HEK293 (cell line): ENCODE measurements at regions not wholly inside any gene's neighbourhood (a gene's known extent, or its start where the extent isn't known, plus 50 kb on each side); places are given as distances from the start of the nearest gene placed in this dataset.

Source experiments
- CTCF ChIA-PET: fragments of 350-600 bp; formaldehyde crosslinking; extraction: SDS; loops from one replicate; lab custom pipeline; 2021; ENCODE audit warnings: antibody characterized with exemption; lab: Yijun Ruan, JAX
- POLR2A ChIA-PET: fragments of 300-600 bp; formaldehyde crosslinking; extraction: SDS; loops from one replicate; lab custom pipeline; 2020; ENCODE audit warnings: antibody characterized with exemption, inconsistent platforms; lab: Yijun Ruan, JAX
- H3K27ac ChIP-seq: fragments of 200-500 bp; sonication (Bioruptor generic); 2 replicates; pipeline ENCODE4 v1.5.1; 2014; ENCODE audit warnings: low read depth, low read length, control low read depth, inconsistent platforms; ENCODE audit errors: extremely low read depth
- H3K36me3 ChIP-seq, 2 experiments: fragments of 200-500 bp in 1 of 2; sonication (Bioruptor generic) in 1 of 2; 1 replicate in 1 of 2; 2 replicates in 1 of 2; pipeline ENCODE4 v1.5.1; 2014 to 2017; ENCODE audit warnings: inconsistent platforms in 2 of 2, low read length in 2 of 2; ENCODE audit not compliant: control insufficient read depth in 2 of 2, insufficient read depth in 1 of 2
- H3K4me1 ChIP-seq: fragments of 200-500 bp; sonication (Bioruptor generic); 2 replicates; pipeline ENCODE4 v1.5.1; 2014; ENCODE audit warnings: mild to moderate bottlenecking, low read length, inconsistent platforms; ENCODE audit not compliant: control insufficient read depth, insufficient read depth
- H3K4me3 ChIP-seq: 2 replicates; pipeline ENCODE4 v1.5.1; 2011; ENCODE audit warnings: low read depth, mild to moderate bottlenecking, control low read depth, low read length, moderate library complexity
- H3K9me3 ChIP-seq: fragments of 200-500 bp; sonication (Bioruptor generic); 2 replicates; pipeline ENCODE4 v1.5.1; 2014; ENCODE audit warnings: low read depth, low read length, inconsistent platforms; ENCODE audit not compliant: control insufficient read depth, insufficient read depth
- GFI1B ChIP-seq: fragments of 450-650 bp; formaldehyde crosslinking; IDR thresholded peaks from 2 replicates; pipeline ENCODE4 v1.5.1; 2016; ENCODE audit warnings: missing biosample characterization, missing genetic modification characterization
- GLI2 ChIP-seq: fragments of 450-650 bp; formaldehyde crosslinking; IDR thresholded peaks from 2 replicates; pipeline ENCODE4; 2017; ENCODE audit warnings: missing biosample characterization, missing genetic modification characterization, low read depth, borderline replicate concordance
- KLF1 ChIP-seq: fragments of 450-650 bp; formaldehyde crosslinking; IDR thresholded peaks from 2 replicates; pipeline ENCODE4 v1.5.1; 2016; ENCODE audit warnings: missing biosample characterization, missing genetic modification characterization
- KLF17 ChIP-seq: fragments of 450-650 bp; formaldehyde crosslinking; IDR thresholded peaks from 2 replicates; pipeline ENCODE4 v1.5.1; 2016; ENCODE audit warnings: missing biosample characterization, missing genetic modification characterization
- MZF1 ChIP-seq: fragments of 450-650 bp; formaldehyde crosslinking; IDR thresholded peaks from 2 replicates; pipeline ENCODE4 v1.5.1; 2017; ENCODE audit warnings: missing biosample characterization, missing genetic modification characterization, borderline replicate concordance
- PBX3 ChIP-seq: sonication (generic); formaldehyde crosslinking; IDR thresholded peaks from 2 replicates; pipeline ENCODE4 v1.8.1; 2022; ENCODE audit warnings: mild to moderate bottlenecking, moderate library complexity, missing genetic modification reagents
- SCRT2 ChIP-seq: fragments of 450-650 bp; formaldehyde crosslinking; IDR thresholded peaks from 2 replicates; pipeline ENCODE4 v1.5.1; 2016; ENCODE audit warnings: missing biosample characterization, missing genetic modification characterization
- SETDB1 ChIP-seq: IDR thresholded peaks from one replicate; pipeline ENCODE4 v1.6.1; 2017; ENCODE audit warnings: mild to moderate bottlenecking, low read length, moderate library complexity, mixed read lengths; ENCODE audit not compliant: insufficient read length
- ZFP37 ChIP-seq: fragments of 450-650 bp; formaldehyde crosslinking; IDR thresholded peaks from 2 replicates; pipeline ENCODE4 v1.5.1; 2016; ENCODE audit warnings: missing biosample characterization, missing genetic modification characterization
- ZFP69B ChIP-seq: fragments of 450-650 bp; formaldehyde crosslinking; IDR thresholded peaks from 2 replicates; pipeline ENCODE4 v1.5.1; 2016; ENCODE audit warnings: missing biosample characterization, missing genetic modification characterization
- ZIC2 ChIP-seq: fragments of 450-650 bp; formaldehyde crosslinking; IDR thresholded peaks from 2 replicates; pipeline ENCODE4 v1.5.1; 2016; ENCODE audit warnings: missing biosample characterization, missing genetic modification characterization
- ZNF132 ChIP-seq: fragments of 450-650 bp; formaldehyde crosslinking; IDR thresholded peaks from 2 replicates; pipeline ENCODE4 v1.5.1; 2017; ENCODE audit warnings: missing biosample characterization, missing genetic modification characterization, borderline replicate concordance
- ZNF146 ChIP-seq: fragments of 450-650 bp; formaldehyde crosslinking; IDR thresholded peaks from 2 replicates; pipeline ENCODE4 v1.5.1; 2016; ENCODE audit warnings: missing biosample characterization, missing genetic modification characterization
- ZNF169 ChIP-seq: fragments of 450-650 bp; formaldehyde crosslinking; IDR thresholded peaks from 2 replicates; pipeline ENCODE4 v1.5.1; 2016; ENCODE audit warnings: missing biosample characterization, missing genetic modification characterization
- ZNF18 ChIP-seq: fragments of 450-650 bp; formaldehyde crosslinking; IDR thresholded peaks from 2 replicates; pipeline ENCODE4 v1.5.1; 2016; ENCODE audit warnings: missing biosample characterization, missing genetic modification characterization
- ZNF366 ChIP-seq: fragments of 450-650 bp; formaldehyde crosslinking; conservative IDR thresholded peaks from 2 replicates; pipeline ENCODE4 v1.5.1; 2016; ENCODE audit warnings: missing biosample characterization, missing genetic modification characterization
- ZNF37A ChIP-seq: fragments of 450-650 bp; IDR thresholded peaks from 2 replicates; pipeline ENCODE4 v1.5.1; 2018; ENCODE audit warnings: missing biosample characterization, missing genetic modification characterization
- ZNF391 ChIP-seq: fragments of 450-650 bp; formaldehyde crosslinking; IDR thresholded peaks from 2 replicates; pipeline ENCODE4 v1.5.1; 2016; ENCODE audit warnings: low read depth, missing biosample characterization, missing genetic modification characterization, borderline replicate concordance
- ZNF521 ChIP-seq: fragments of 450-650 bp; formaldehyde crosslinking; IDR thresholded peaks from 2 replicates; pipeline ENCODE4 v1.5.1; 2017; ENCODE audit warnings: missing biosample characterization, mild to moderate bottlenecking, missing genetic modification characterization
- ZNF560 ChIP-seq: fragments of 450-650 bp; formaldehyde crosslinking; IDR thresholded peaks from 2 replicates; pipeline ENCODE4 v1.5.1; 2017; ENCODE audit warnings: missing biosample characterization, missing genetic modification characterization, borderline replicate concordance
- ZNF571 ChIP-seq: fragments of 450-650 bp; formaldehyde crosslinking; IDR thresholded peaks from 2 replicates; pipeline ENCODE4 v1.5.0; 2017; ENCODE audit warnings: missing biosample characterization, missing genetic modification characterization
- ZNF610 ChIP-seq: fragments of 450-650 bp; formaldehyde crosslinking; IDR thresholded peaks from 2 replicates; pipeline ENCODE4 v1.5.1; 2016; ENCODE audit warnings: missing biosample characterization, missing genetic modification characterization, borderline replicate concordance
- ZNF621 ChIP-seq: fragments of 450-650 bp; formaldehyde crosslinking; IDR thresholded peaks from 2 replicates; pipeline ENCODE4 v1.5.1; 2017; ENCODE audit warnings: missing biosample characterization, missing genetic modification characterization
- ZNF664 ChIP-seq: fragments of 450-650 bp; formaldehyde crosslinking; IDR thresholded peaks from 2 replicates; pipeline ENCODE4 v1.5.1; 2016; ENCODE audit warnings: missing biosample characterization, missing genetic modification characterization
- ZSCAN4 ChIP-seq: fragments of 450-650 bp; formaldehyde crosslinking; IDR thresholded peaks from 2 replicates; pipeline ENCODE4 v1.5.1; 2017; ENCODE audit warnings: missing biosample characterization, missing genetic modification characterization
- TF ChIP-seq, protein P1 (sequence below): fragments of 450-650 bp; formaldehyde crosslinking; IDR thresholded peaks from 2 replicates; pipeline ENCODE4 v1.5.1; 2017; ENCODE audit warnings: missing biosample characterization, missing genetic modification characterization

DNA sequence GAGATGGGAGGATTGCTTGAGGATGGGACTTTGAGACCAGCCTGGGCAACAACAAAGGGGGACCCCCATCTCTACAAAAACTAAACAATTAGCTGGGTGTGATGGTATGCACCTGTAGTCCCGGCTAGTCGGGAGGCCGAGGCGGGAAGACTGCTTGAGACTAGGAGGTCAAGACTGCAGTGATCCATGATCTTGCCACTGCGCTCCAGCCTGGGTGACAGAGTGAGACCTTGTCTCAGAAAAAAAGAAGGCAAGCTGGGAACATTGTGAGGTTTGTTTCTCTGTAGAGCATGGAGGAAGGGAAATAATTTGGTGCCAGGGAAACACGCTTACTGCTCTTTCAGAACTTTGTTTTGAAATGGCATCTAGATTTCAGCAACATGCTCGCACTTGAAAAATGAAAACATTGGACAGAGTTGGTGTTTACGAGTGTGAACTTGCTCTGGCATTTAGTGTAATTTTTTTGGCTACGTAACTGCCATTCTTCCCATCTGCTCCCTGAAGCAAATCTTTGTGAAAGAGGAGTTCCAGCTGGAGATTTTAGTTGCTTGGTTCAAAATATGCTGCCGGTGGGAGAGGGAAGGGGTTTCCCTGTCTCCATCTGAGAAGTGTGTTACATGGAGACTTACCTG is 125.6 kb upstream of the DLX2 start:
- Histone ChIP-seq H3K36me3 (no peaks in the 10 kb centered on the region), H3K27ac (no peak overlapping the region)
- TF ChIP-seq ZNF664 (tag by site-specific recombination) (no peak), ZNF560 (no peak), ZNF621 (tag by site-specific recombination) (no peak), KLF17 (tag by site-specific recombination) (no peak), ZNF169 (tag by site-specific recombination) (no peak), ZIC2 (no peak), ZNF18 (tag by site-specific recombination) (no peak), ZSCAN4 (tag by site-specific recombination) (no peak), ZNF521 (no peak), PBX3 (CRISPR knock-in tag) (no peak), ZNF571 (tag by site-specific recombination) (no peak), ZNF391 (tag by site-specific recombination) (no peak), ZNF610 (tag by site-specific recombination) (no peak), ZNF37A (no peak), ZNF132 (tag by site-specific recombination) (no peak), MZF1 (tag by site-specific recombination) (no peak), GFI1B (tag by site-specific recombination) (no peak), KLF1 (tag by site-specific recombination) (no peak), SCRT2 (no peak)
- TF ChIP-seq, protein P1, sequence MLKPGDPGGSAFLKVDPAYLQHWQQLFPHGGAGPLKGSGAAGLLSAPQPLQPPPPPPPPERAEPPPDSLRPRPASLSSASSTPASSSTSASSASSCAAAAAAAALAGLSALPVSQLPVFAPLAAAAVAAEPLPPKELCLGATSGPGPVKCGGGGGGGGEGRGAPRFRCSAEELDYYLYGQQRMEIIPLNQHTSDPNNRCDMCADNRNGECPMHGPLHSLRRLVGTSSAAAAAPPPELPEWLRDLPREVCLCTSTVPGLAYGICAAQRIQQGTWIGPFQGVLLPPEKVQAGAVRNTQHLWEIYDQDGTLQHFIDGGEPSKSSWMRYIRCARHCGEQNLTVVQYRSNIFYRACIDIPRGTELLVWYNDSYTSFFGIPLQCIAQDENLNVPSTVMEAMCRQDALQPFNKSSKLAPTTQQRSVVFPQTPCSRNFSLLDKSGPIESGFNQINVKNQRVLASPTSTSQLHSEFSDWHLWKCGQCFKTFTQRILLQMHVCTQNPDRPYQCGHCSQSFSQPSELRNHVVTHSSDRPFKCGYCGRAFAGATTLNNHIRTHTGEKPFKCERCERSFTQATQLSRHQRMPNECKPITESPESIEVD (tag by site-specific recombination), result no peak
- TF ChIP-seq, all 188 proteins: peak for 0
- no peaks in the 10 kb centered on the region for H3K9me3 ChIP-seq
- CTCF ChIA-PET, result interaction anchor here (0.7 kb wide), 1 partner anchor 640 kb away, joined by 3 read pairs; no protein-coding TSS in a partner anchor
- H3K4me3 ChIP-seq, result no peak overlapping the region
- no peaks in the 10 kb centered on the region for H3K4me1 ChIP-seq
- POLR2A ChIA-PET, result no interaction called here

DNA sequence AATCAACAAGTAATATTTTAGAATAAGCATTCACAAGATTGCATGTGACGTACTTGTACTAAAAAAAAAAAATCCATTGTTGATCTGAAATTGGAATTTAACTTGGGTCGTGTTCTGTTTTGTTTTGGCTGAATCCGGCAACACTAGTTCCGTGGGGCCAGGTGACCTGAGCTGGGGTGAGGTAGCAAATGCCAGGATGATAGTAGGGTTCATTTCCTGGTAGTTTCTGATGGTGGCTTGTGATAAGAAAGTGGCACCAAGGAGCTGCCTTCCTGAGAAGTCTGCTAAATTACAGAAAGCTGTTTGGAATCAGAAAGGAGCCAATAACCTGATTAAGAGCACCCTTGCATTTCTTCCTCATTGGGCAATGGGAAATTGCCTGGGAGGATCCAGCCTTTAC is 126.4 kb upstream of the DLX2 start:
- no peaks in the 10 kb centered on the region for H3K4me1 ChIP-seq
- no peak for TF ChIP-seq SETDB1
- no peak for TF ChIP-seq ZFP37 (tag by site-specific recombination)
- TF ChIP-seq ZNF37A, result no peak
- TF ChIP-seq ZNF146 (tag by site-specific recombination), result no peak
- TF ChIP-seq GLI2 (tag by site-specific recombination), result no peak
- TF ChIP-seq ZFP69B, result no peak
- TF ChIP-seq ZNF366 (tag by site-specific recombination), result no peak
- TF ChIP-seq, all 188 proteins: peak for 0
- Histone ChIP-seq H3K27ac (no peak overlapping the region), H3K9me3 (no peaks in the 10 kb centered on the region), H3K36me3 (no peaks in the 10 kb centered on the region), H3K4me3 (no peak overlapping the region)
- POLR2A ChIA-PET, result no interaction called here
- CTCF ChIA-PET, result no interaction called here
